Right lobe of liver (tissue), 4 donors: ENCODE measurements at regions not wholly inside any gene's neighbourhood (a gene's known extent, or its start where the extent isn't known, plus 50 kb on each side); places are given as distances from the start of the nearest gene placed in this dataset.

Experiments used
- CTCF ChIP-seq, 4 donors: fragments of 200-600 bp in 3 of 4; fragments of 450-650 bp in 1 of 4; IDR thresholded peaks; one replicate each; pipeline versions ENCODE4 v1.5.1 to v1.8.0; 2016 to 2022; ENCODE audit warnings: antibody characterized with exemption in 4 of 4, mild to moderate bottlenecking in 2 of 4
- POLR2A ChIP-seq: fragments of 450-650 bp; IDR thresholded peaks from one replicate; pipeline ENCODE4 v1.6.1; 2017; ENCODE audit warnings: antibody characterized with exemption, mild to moderate bottlenecking
- donor health status: DM: no; HTN: no; CAD: no.
- donor health status: DM: no; HTN: no; CAD: no.
- donor health status: DM: no; HTN: yes; CAD: no.

DNA sequence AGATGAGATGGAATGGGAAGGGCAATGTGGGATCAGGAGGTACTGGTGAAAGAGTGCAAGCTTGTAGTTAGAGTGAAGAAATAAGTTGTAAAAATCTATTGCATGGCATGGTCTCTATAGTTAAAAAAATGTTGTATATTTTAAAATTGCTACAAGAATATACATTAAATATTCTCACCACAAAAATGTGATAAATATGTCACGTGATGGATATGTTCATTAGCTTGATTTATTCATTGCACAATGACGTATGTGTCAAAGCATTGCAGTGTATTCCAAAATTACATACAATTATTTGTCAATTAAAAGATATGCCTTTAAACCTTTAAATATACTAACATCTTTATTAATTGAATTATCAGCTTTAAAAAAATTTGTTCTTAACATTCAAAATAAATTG lies 1607.1 kb downstream of the REEP3 start:
- no peak for TF ChIP-seq CTCF (IDR thresholded peaks at IDR 0.05)
- TF ChIP-seq POLR2A, result no peak
